Neutrophil (primary cell): ENCODE measurements at regions not wholly inside any gene's neighbourhood (a gene's known extent, or its start where the extent isn't known, plus 50 kb on each side); places are given as distances from the start of the nearest gene placed in this dataset.

Experiments used
- H3K27ac ChIP-seq: fragments of 200-600 bp; sonication (generic); 2 replicates; pipeline ENCODE4 v1.5.1; 2016; ENCODE audit warnings: mild to moderate bottlenecking, moderate library complexity
- H3K27me3 ChIP-seq: fragments of 200-600 bp; sonication (generic); 2 replicates; pipeline ENCODE4 v1.6.0; 2016; ENCODE audit warnings: mild to moderate bottlenecking
- H3K36me3 ChIP-seq: fragments of 200-600 bp; sonication (generic); 2 replicates; pipeline ENCODE4 v1.5.1; 2017
- H3K4me1 ChIP-seq, 2 experiments: fragments of 200-600 bp in 1 of 2; sonication (generic) in 1 of 2; 1 replicate in 1 of 2; 2 replicates in 1 of 2; pipeline versions ENCODE4 v1.5.1 to v1.6.1; 2013 to 2016; ENCODE audit warnings: low read depth in 1 of 2, low read length in 1 of 2, mild to moderate bottlenecking in 1 of 2, moderate library complexity in 1 of 2; ENCODE audit not compliant: control insufficient read depth in 1 of 2, insufficient read depth in 1 of 2
- H3K4me3 ChIP-seq, 2 experiments: fragments of 200-600 bp in 1 of 2; sonication (generic) in 1 of 2; 1 replicate in 1 of 2; 2 replicates in 1 of 2; pipeline ENCODE4 v1.5.1; 2013 to 2016; ENCODE audit warnings: low read depth in 1 of 2, low read length in 1 of 2, mild to moderate bottlenecking in 1 of 2, moderate library complexity in 1 of 2
- H3K9me3 ChIP-seq: fragments of 200-600 bp; sonication (generic); 2 replicates; pipeline ENCODE4 v1.5.1; 2016
- CTCF ChIP-seq: fragments of 200-600 bp; sonication (generic); IDR thresholded peaks from 2 replicates; pipeline ENCODE4 v1.5.1; 2016; ENCODE audit warnings: antibody characterized with exemption

- no peaks in the 10 kb centered on the region for H3K9me3 ChIP-seq
- TF ChIP-seq CTCF: no peak
Observed at GRCh38 chr3:182460303-182460702, 333.0 kb upstream of the ATP11B start.

GRCh38 chr3:182462152-182462551 is 331.2 kb upstream of the ATP11B start:
- no peaks in the 10 kb centered on the region for H3K27me3 ChIP-seq
- no peak overlapping the region for H3K27ac ChIP-seq
- no peaks in the 10 kb centered on the region for H3K36me3 ChIP-seq
- no peaks in the 10 kb centered on the region for H3K9me3 ChIP-seq
- no peak for TF ChIP-seq CTCF
- no peak overlapping the region for H3K4me3 ChIP-seq
- no peaks in the 10 kb centered on the region for H3K4me1 ChIP-seq

More at GRCh38 chr3:182460303-182460702, 333.0 kb upstream of the ATP11B start:
- H3K27me3 ChIP-seq: no peaks in the 10 kb centered on the region
- no peaks in the 10 kb centered on the region for H3K36me3 ChIP-seq
- no peaks in the 10 kb centered on the region for H3K4me1 ChIP-seq
- H3K4me3 ChIP-seq: no peak overlapping the region
- H3K27ac ChIP-seq: no peak overlapping the region

- Histone ChIP-seq H3K9me3 (no peaks in the 10 kb centered on the region), H3K27ac (no peak overlapping the region), H3K27me3 (no peaks in the 10 kb centered on the region), H3K4me3 (no peak overlapping the region), H3K36me3 (no peaks in the 10 kb centered on the region), H3K4me1 (no peaks in the 10 kb centered on the region)
- no peak for TF ChIP-seq CTCF
Observed at GRCh38 chr3:182464513-182465145, 328.7 kb upstream of the ATP11B start.

GRCh38 chr3:182465301-182466185 is 327.8 kb upstream of the ATP11B start:
- no peak overlapping the region for H3K27ac ChIP-seq
- no peak overlapping the region for H3K4me3 ChIP-seq
- no peak for TF ChIP-seq CTCF

GRCh38 chr3:182469086-182469485 is 324.2 kb upstream of the ATP11B start:
- Histone ChIP-seq H3K9me3 (no peaks in the 10 kb centered on the region), H3K36me3 (no peaks in the 10 kb centered on the region), H3K4me3 (no peak overlapping the region), H3K4me1 (no peaks in the 10 kb centered on the region), H3K27me3 (no peaks in the 10 kb centered on the region), H3K27ac (no peak overlapping the region)
- TF ChIP-seq CTCF: no peak

More at GRCh38 chr3:182465301-182466185, 327.8 kb upstream of the ATP11B start:
- Histone ChIP-seq H3K4me1 (no peaks in the 10 kb centered on the region), H3K36me3 (no peaks in the 10 kb centered on the region), H3K9me3 (no peaks in the 10 kb centered on the region), H3K27me3 (no peaks in the 10 kb centered on the region)
